SU-DHL-6 (cell line): ENCODE measurements at regions not wholly inside any gene's neighbourhood (a gene's known extent, or its start where the extent isn't known, plus 50 kb on each side); places are given as distances from the start of the nearest gene placed in this dataset.

Experiments used
- H2AFZ ChIP-seq: fragments of 200-600 bp; sonication (generic); 2 replicates; pipeline ENCODE4 v1.6.1; 2014; ENCODE audit warnings: low read depth, mild to moderate bottlenecking, moderate library complexity, mixed read lengths, antibody characterized with exemption, low read length; ENCODE audit not compliant: severe bottlenecking
- H3F3A ChIP-seq: fragments of 200-600 bp; shearing (Covaris generic); 2 replicates; pipeline ENCODE4 v1.6.0; 2016; ENCODE audit warnings: antibody characterized with exemption, mild to moderate bottlenecking; ENCODE audit not compliant: insufficient read depth
- H3K27ac ChIP-seq: fragments of 200-600 bp; sonication (generic); 2 replicates; pipeline ENCODE4 v1.5.1; 2016; ENCODE audit warnings: low read depth, mild to moderate bottlenecking, low read length, moderate library complexity, mixed read lengths
- H3K27me3 ChIP-seq: fragments of 200-600 bp; sonication (generic), shearing (Covaris generic); 2 replicates; pipeline ENCODE4 v1.6.0; 2014; ENCODE audit warnings: mild to moderate bottlenecking, low read length
- H3K36me3 ChIP-seq: fragments of 200-600 bp; sonication (generic); 2 replicates; pipeline ENCODE4 v1.6.1; 2014; ENCODE audit warnings: mild to moderate bottlenecking, low read length, mixed read lengths
- H3K4me2 ChIP-seq: fragments of 300-600, 200-600 bp; shearing (Covaris generic), sonication (generic); 2 replicates; pipeline ENCODE4 v1.6.0; 2014; ENCODE audit warnings: low read length, low read depth, mild to moderate bottlenecking; ENCODE audit not compliant: poor library complexity, severe bottlenecking
- H3K4me3 ChIP-seq: fragments of 200-600 bp; sonication (generic); 2 replicates; pipeline ENCODE4 v1.5.1; 2014; ENCODE audit warnings: antibody characterized with exemption, low read length, mild to moderate bottlenecking, mixed read lengths; ENCODE audit not compliant: insufficient read depth, poor library complexity, severe bottlenecking
- H3K79me2 ChIP-seq: fragments of 200-600 bp; sonication (generic); 2 replicates; pipeline ENCODE4 v1.6.1; 2014; ENCODE audit warnings: mild to moderate bottlenecking, low read length, moderate library complexity; ENCODE audit not compliant: insufficient read depth
- H3K9ac ChIP-seq: fragments of 200-600 bp; sonication (generic); 2 replicates; pipeline ENCODE4 v1.7.0; 2014; ENCODE audit warnings: mild to moderate bottlenecking, low read length
- H3K9me2 ChIP-seq: fragments of 200-600 bp; sonication (generic); replicated peaks from 2 replicates; pipeline ENCODE4 v1.6.1; 2014; ENCODE audit warnings: low read length; ENCODE audit not compliant: insufficient read depth
- H3K9me3 ChIP-seq: fragments of 200-600 bp; sonication (generic); 2 replicates; pipeline ENCODE4 v1.6.1; 2014; ENCODE audit warnings: low read length, mixed read lengths; ENCODE audit not compliant: insufficient read depth
- H4K20me1 ChIP-seq: fragments of 200-600 bp; sonication (generic); 2 replicates; pipeline ENCODE4 v1.6.1; 2014; ENCODE audit warnings: low read depth, mild to moderate bottlenecking, antibody characterized with exemption, low read length, moderate library complexity, mixed read lengths
- CTCF ChIP-seq: fragments of 200-600 bp; sonication (generic); IDR thresholded peaks from one replicate; pipeline ENCODE4 v1.5.1; 2017; ENCODE audit warnings: antibody characterized with exemption, mild to moderate bottlenecking, low read length, moderate library complexity; ENCODE audit not compliant: insufficient read depth, poor library complexity, severe bottlenecking
- EZH2phosphoT487 ChIP-seq: fragments of 200-600 bp; sonication (generic), shearing (Covaris generic); conservative IDR thresholded peaks from 2 replicates; pipeline ENCODE4 v1.6.1; 2018; ENCODE audit warnings: mild to moderate bottlenecking, antibody characterized with exemption, low read length, moderate library complexity, mixed read lengths

- H4K20me1 ChIP-seq = no peaks in the 10 kb centered on the region
- no peaks in the 10 kb centered on the region for H3K27me3 ChIP-seq
- no peak overlapping the region for H2AFZ ChIP-seq
- H3F3A ChIP-seq = no peaks in the 10 kb centered on the region
- H3K4me2 ChIP-seq = no peak overlapping the region
- H3K4me3 ChIP-seq = no peak overlapping the region
- no peaks in the 10 kb centered on the region for H3K79me2 ChIP-seq
- H3K36me3 ChIP-seq = no peaks in the 10 kb centered on the region
- no peaks in the 10 kb centered on the region for H3K9me2 ChIP-seq
- H3K9me3 ChIP-seq = no peaks in the 10 kb centered on the region
- TF ChIP-seq CTCF = no peak
- no peak overlapping the region for H3K9ac ChIP-seq
- H3K27ac ChIP-seq = no peak overlapping the region
Observed at GRCh38 chr10:55858730-55859129, 502.3 kb downstream of the ZWINT start.

DNA sequence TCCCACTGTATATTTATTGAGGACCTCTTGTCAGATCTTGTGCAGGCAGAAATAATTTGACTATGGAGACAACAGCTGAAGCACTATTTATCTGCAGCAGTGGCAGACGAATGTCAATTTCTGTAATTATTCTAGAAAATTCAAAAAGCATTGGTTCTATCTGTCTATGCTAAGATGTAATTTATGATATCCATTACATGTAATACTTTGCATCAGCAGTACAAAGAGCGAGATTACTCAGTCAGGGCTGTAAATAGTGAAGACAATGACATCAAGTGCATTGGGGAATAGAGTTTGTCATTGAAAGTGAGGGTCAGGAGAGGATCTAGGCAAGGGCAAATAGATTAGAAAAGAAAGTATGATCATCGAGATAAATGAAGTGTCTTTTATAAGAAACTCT, 508.2 kb downstream of the ZWINT start:
- Histone ChIP-seq H3K4me2 (no peak overlapping the region), H3K27ac (no peak overlapping the region), H3K9me3 (no peaks in the 10 kb centered on the region), H3K36me3 (no peaks in the 10 kb centered on the region), H4K20me1 (no peaks in the 10 kb centered on the region), H2AFZ (no peak overlapping the region), H3K79me2 (no peaks in the 10 kb centered on the region), H3K9me2 (no peaks in the 10 kb centered on the region), H3K9ac (no peak overlapping the region), H3F3A (no peaks in the 10 kb centered on the region), H3K27me3 (no peaks in the 10 kb centered on the region), H3K4me3 (no peak overlapping the region)
- TF ChIP-seq CTCF = no peak
- no peak for TF ChIP-seq EZH2phosphoT487

- Histone ChIP-seq H3K79me2 (no peaks in the 10 kb centered on the region), H3K9me3 (no peaks in the 10 kb centered on the region), H3F3A (no peaks in the 10 kb centered on the region), H3K27me3 (no peaks in the 10 kb centered on the region), H3K4me3 (no peak overlapping the region), H3K9me2 (no peaks in the 10 kb centered on the region), H4K20me1 (no peaks in the 10 kb centered on the region), H3K27ac (no peak overlapping the region), H2AFZ (no peak overlapping the region), H3K9ac (no peak overlapping the region), H3K36me3 (no peaks in the 10 kb centered on the region), H3K4me2 (no peak overlapping the region)
- TF ChIP-seq EZH2phosphoT487 (no peak), CTCF (no peak)
Observed at GRCh38 chr10:55837273-55837672, 523.8 kb downstream of the ZWINT start.

- H3K79me2 ChIP-seq = no peaks in the 10 kb centered on the region
- H3K27me3 ChIP-seq = no peaks in the 10 kb centered on the region
- no peaks in the 10 kb centered on the region for H3K9me3 ChIP-seq
- no peak overlapping the region for H3K4me2 ChIP-seq
- no peak overlapping the region for H3K9ac ChIP-seq
- H3K9me2 ChIP-seq = no peaks in the 10 kb centered on the region
- TF ChIP-seq EZH2phosphoT487 = no peak
- TF ChIP-seq CTCF = no peak
- no peak overlapping the region for H3K4me3 ChIP-seq
- no peak overlapping the region for H3K27ac ChIP-seq
- H2AFZ ChIP-seq = no peak overlapping the region
- no peaks in the 10 kb centered on the region for H3F3A ChIP-seq
- no peaks in the 10 kb centered on the region for H4K20me1 ChIP-seq
- H3K36me3 ChIP-seq = no peaks in the 10 kb centered on the region
Observed at GRCh38 chr10:55822096-55822495, 539.0 kb downstream of the ZWINT start.
